B cell (primary cell): ENCODE measurements at regions not wholly inside any gene's neighbourhood (a gene's known extent, or its start where the extent isn't known, plus 50 kb on each side); places are given as distances from the start of the nearest gene placed in this dataset.
A peak's percentile ranks its signal among the peaks of the same experiment; 100 is the strongest.

ENCODE experiments used
- ATAC-seq: fragments of 200-7000 bp; cut with Tn5 transposase; one replicate; pipeline ENCODE4 v1.10.0; 2021; ENCODE audit warnings: low read depth, mild to moderate bottlenecking, moderate number of reproducible peaks, moderate library complexity
- CTCF ChIA-PET: fragments of 350-600 bp; sonication (Branson Sonifier 250); formaldehyde crosslinking; loops from one replicate; lab custom pipeline; 2021; ENCODE audit warnings: antibody characterized with exemption, inconsistent platforms; lab: Charles Lee
- POLR2A ChIA-PET: fragments of 350-600 bp; sonication (Branson Sonifier 250); formaldehyde crosslinking; loops from one replicate; lab custom pipeline; 2021; ENCODE audit warnings: antibody characterized with exemption; lab: Charles Lee
- DNase-seq: peaks from one replicate; pipeline ENCODE4 v3.0.0; 2013
- H2AFZ ChIP-seq: 2 replicates; pipeline ENCODE4 v1.6.1; 2012; ENCODE audit warnings: mild to moderate bottlenecking, low read depth, low read length; ENCODE audit not compliant: insufficient read depth, poor library complexity, severe bottlenecking
- H3K27ac ChIP-seq, 2 donors: 1 replicate in 1 of 2; 2 replicates in 1 of 2; pipeline ENCODE4 v1.5.1; 2012 to 2013; ENCODE audit warnings: low read length in 2 of 2, mild to moderate bottlenecking in 2 of 2, moderate library complexity in 1 of 2
- H3K27me3 ChIP-seq, 4 experiments: fragments of 200-600 bp in 1 of 4; sonication (generic) in 1 of 4; replicated peaks in 1 of 4; 1 replicate in 2 of 4; 2 replicates in 2 of 4; pipeline versions ENCODE4 v1.6.1 to v1.7.0; 2013 to 2016; ENCODE audit warnings: low read length in 3 of 4, mild to moderate bottlenecking in 2 of 4, mixed read lengths in 1 of 4, moderate library complexity in 1 of 4; ENCODE audit not compliant: insufficient read depth in 4 of 4, control insufficient read depth in 3 of 4; ENCODE audit errors: control extremely low read depth in 1 of 4
- H3K36me3 ChIP-seq, 2 experiments: replicated peaks in 1 of 2; 1 replicate in 1 of 2; 2 replicates in 1 of 2; pipeline versions ENCODE4 v1.6.1 to v1.7.1; 2013; ENCODE audit warnings: low read length in 1 of 2; ENCODE audit not compliant: insufficient read depth in 2 of 2, control insufficient read depth in 1 of 2; ENCODE audit errors: control extremely low read depth in 1 of 2, extremely low read depth in 1 of 2
- H3K4me1 ChIP-seq, 2 donors: fragments of 200-600 bp in 1 of 2; sonication (generic) in 1 of 2; 1 replicate in 1 of 2; 2 replicates in 1 of 2; pipeline versions ENCODE4 v1.5.1 to v1.6.1; 2013 to 2017; ENCODE audit warnings: low read length in 2 of 2; ENCODE audit not compliant: control insufficient read depth in 2 of 2, insufficient read depth in 2 of 2
- H3K4me2 ChIP-seq: replicated peaks from 2 replicates; pipeline ENCODE3; 2012; ENCODE audit warnings: mild to moderate bottlenecking, low read depth, low read length; ENCODE audit not compliant: poor library complexity, severe bottlenecking
- H3K4me3 ChIP-seq, 5 experiments: fragments of 200-600 bp in 1 of 5; sonication (generic) in 1 of 5; 1 replicate in 3 of 5; 2 replicates in 2 of 5; pipeline versions ENCODE4 v1.5.1 to v1.7.0; 2011 to 2016; ENCODE audit warnings: low read length in 4 of 5, mild to moderate bottlenecking in 4 of 5, low read depth in 2 of 5, control low read depth in 1 of 5, moderate library complexity in 1 of 5; ENCODE audit not compliant: insufficient read depth in 1 of 5; ENCODE audit errors: control extremely low read depth in 1 of 5, extremely low read depth in 1 of 5
- H3K79me2 ChIP-seq: fragments of 200-600 bp; sonication (generic); one replicate; pipeline ENCODE4 v1.6.0; 2016; ENCODE audit warnings: low read length; ENCODE audit not compliant: control insufficient read depth, insufficient read depth
- H3K9ac ChIP-seq: fragments of 200-600 bp; sonication (generic); 2 replicates; pipeline ENCODE4 v1.6.1; 2017; ENCODE audit warnings: mild to moderate bottlenecking, low read length, moderate library complexity
- H3K9me3 ChIP-seq, 3 donors: one replicate each; pipeline versions ENCODE4 v1.6.1 to v1.7.1; 2013; ENCODE audit warnings: low read length in 2 of 3; ENCODE audit not compliant: control insufficient read depth in 2 of 3, insufficient read depth in 1 of 3; ENCODE audit errors: control extremely low read depth in 1 of 3
- H4K20me1 ChIP-seq: 2 replicates; pipeline ENCODE4 v1.6.0; 2012; ENCODE audit warnings: mild to moderate bottlenecking, low read length; ENCODE audit not compliant: insufficient read depth, control insufficient read depth, poor library complexity, severe bottlenecking
- H3K27ac Mint-ChIP-seq: one replicate; pipeline ENCODE4 v1.8.0; 2021; ENCODE audit warnings: mixed read lengths
- H3K27me3 Mint-ChIP-seq: one replicate; pipeline ENCODE4 v1.8.0; 2021; ENCODE audit warnings: mixed read lengths
- H3K4me1 Mint-ChIP-seq: one replicate; pipeline ENCODE4 v1.8.0; 2021; ENCODE audit warnings: mixed read lengths
- H3K4me3 Mint-ChIP-seq: one replicate; pipeline ENCODE4 v1.8.0; 2021; ENCODE audit warnings: mixed read lengths
- H3K9me3 Mint-ChIP-seq: one replicate; pipeline ENCODE4 v1.8.0; 2022; ENCODE audit warnings: mixed read lengths; ENCODE audit not compliant: insufficient read depth
- CTCF ChIP-seq: fragments of 200-600 bp; IDR thresholded peaks from one replicate; pipeline ENCODE4 v1.8.0; 2022; ENCODE audit warnings: antibody characterized with exemption, mild to moderate bottlenecking
- EZH2 ChIP-seq: IDR thresholded peaks from 2 replicates; pipeline ENCODE4 v1.6.1; 2012; ENCODE audit warnings: borderline replicate concordance, low read depth, mild to moderate bottlenecking, moderate library complexity, low read length; ENCODE audit not compliant: insufficient read depth, poor library complexity, severe bottlenecking
- WGBS: methylation state at CpG from one replicate; pipeline ENCODE4 v1.1.5; 2013; ENCODE audit warnings: missing lambda C conversion rate; ENCODE audit not compliant: insufficient coverage; 5-methylcytosine and 5-hydroxymethylcytosine counted together
- intact Hi-C: fragments of 100-400 bp; cut with micrococcal nuclease; formaldehyde crosslinking; loops from one replicate; pipeline ENCODE4 v1.10.0; 2022

- no peaks in the 10 kb centered on the region for H3K4me1 ChIP-seq
- no peak overlapping the region for H3K9ac ChIP-seq
- H3K27ac ChIP-seq: no peak overlapping the region
- Mint-ChIP-seq H3K9me3 (no peaks in the 10 kb centered on the region), H3K4me1 (no peaks in the 10 kb centered on the region), H3K27me3 (peaks cover 9% of the 10 kb centered on the region), H3K27ac (no peak overlapping the region), H3K4me3 (no peak overlapping the region)
- H4K20me1 ChIP-seq: no peaks in the 10 kb centered on the region
- no peak overlapping the region for H3K4me3 ChIP-seq
- TF ChIP-seq EZH2 (no peak), CTCF (no peak)
- intact Hi-C loops: no loop called here
- H3K36me3 ChIP-seq: no peaks in the 10 kb centered on the region
- no peaks in the 10 kb centered on the region for H3K9me3 ChIP-seq
- no peak for DNase-seq
- ChIA-PET CTCF (no interaction called here), POLR2A (no interaction called here)
- H2AFZ ChIP-seq: no peak overlapping the region
- peaks cover 0 to 3% (median 0%) of the 10 kb centered on the region in 4 experiments for H3K27me3 ChIP-seq
- no peak for ATAC-seq
- H3K4me2 ChIP-seq: no peak overlapping the region
- no CpG with 5 or more reads among the region's 3 CpGs for WGBS
- H3K79me2 ChIP-seq: no peaks in the 10 kb centered on the region
These were observed 140.7 kb upstream of the SLC44A1 start for GRCh38 chr9:105103776-105104175.

GRCh38 chr9:105114318-105114717, 130.1 kb upstream of the SLC44A1 start:
- Histone ChIP-seq H3K27me3 (no peaks in the 10 kb centered on the region), H3K79me2 (no peaks in the 10 kb centered on the region), H3K4me2 (peak overlapping the region; percentile 48), H3K4me1 (peaks cover 16 to 24% of the 10 kb centered on the region in 2 donors), H4K20me1 (no peaks in the 10 kb centered on the region), H3K27ac (no peak overlapping the region), H3K9me3 (no peaks in the 10 kb centered on the region), H3K36me3 (no peaks in the 10 kb centered on the region), H3K4me3 (no peak overlapping the region), H3K9ac (no peak overlapping the region), H2AFZ (no peak overlapping the region)
- no peak for DNase-seq
- Mint-ChIP-seq H3K4me1 (peaks cover 22% of the 10 kb centered on the region), H3K4me3 (peak overlapping the region; percentile 3), H3K27me3 (peaks cover 4% of the 10 kb centered on the region), H3K27ac (no peak overlapping the region), H3K9me3 (no peaks in the 10 kb centered on the region)
- ChIA-PET CTCF (no interaction called here), POLR2A (interaction anchor here (0.5 kb wide), 1 partner anchor 13 kb away, joined by 3 read pairs; no protein-coding TSS in a partner anchor)
- TF ChIP-seq EZH2 (no peak), CTCF (no peak)
- ATAC-seq: no peak
- intact Hi-C loops: no loop called here
- 53% methylated on average over 4 of the region's 5 CpGs for WGBS
